IMR-90 (cell line): ENCODE measurements at regions not wholly inside any gene's neighbourhood (a gene's known extent, or its start where the extent isn't known, plus 50 kb on each side); places are given as distances from the start of the nearest gene placed in this dataset.

ENCODE experiments used
- CEBPB ChIP-seq: IDR thresholded peaks from 2 replicates; pipeline ENCODE4 v1.6.1; 2012; ENCODE audit warnings: low read depth, low read length, improper control_type of control experiment
- CTCF ChIP-seq: conservative IDR thresholded peaks from 2 replicates; pipeline ENCODE4 v1.5.1; 2012; ENCODE audit warnings: mild to moderate bottlenecking, low read depth, low read length, improper control_type of control experiment
- MAFK ChIP-seq: IDR thresholded peaks from 2 replicates; pipeline ENCODE4 v1.6.1; 2012; ENCODE audit warnings: low read depth, low read length, improper control_type of control experiment
- MXI1 ChIP-seq: IDR thresholded peaks from 2 replicates; pipeline ENCODE4 v1.6.1; 2012; ENCODE audit warnings: low read depth, mild to moderate bottlenecking, low read length, moderate library complexity, borderline replicate concordance
- POLR2A ChIP-seq: IDR thresholded peaks from 2 replicates; pipeline ENCODE4 v1.6.1; 2012; ENCODE audit warnings: mild to moderate bottlenecking, low read depth, low read length
- RAD21 ChIP-seq: IDR thresholded peaks from 2 replicates; pipeline ENCODE4 v1.6.1; 2012; ENCODE audit warnings: low read length, improper control_type of control experiment
- RCOR1 ChIP-seq: IDR thresholded peaks from 2 replicates; pipeline ENCODE4 v1.6.1; 2012; ENCODE audit warnings: mild to moderate bottlenecking, low read length, improper control_type of control experiment; ENCODE audit not compliant: insufficient replicate concordance
- TF ChIP-seq, protein P1 (sequence below): fragments of 150-350 bp; IDR thresholded peaks from 2 replicates; pipeline ENCODE4 v1.6.1; 2017; ENCODE audit warnings: mild to moderate bottlenecking, antibody characterized with exemption, low read length, low read depth

DNA sequence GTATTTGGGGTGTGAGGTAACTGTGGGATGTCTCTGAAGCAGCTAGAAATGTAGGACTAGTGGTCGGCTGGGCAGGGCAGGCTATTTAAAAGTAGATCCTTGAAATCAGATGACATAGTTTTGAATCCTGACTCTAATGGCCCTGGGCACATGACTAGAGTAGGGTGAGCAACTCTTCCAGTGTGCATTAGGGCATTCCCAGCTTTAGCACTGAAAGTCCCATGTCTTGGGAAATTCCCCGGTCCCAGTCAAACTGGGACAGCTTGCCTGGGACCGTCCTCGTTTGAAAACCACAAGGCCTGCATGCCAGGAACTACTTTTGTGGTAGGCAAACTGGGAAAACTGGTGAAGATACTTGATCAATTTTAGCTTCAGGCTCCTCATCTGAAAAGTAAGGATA is 255.3 kb downstream of the PTEN start:
- TF ChIP-seq CTCF, result no peak
- TF ChIP-seq RAD21, result no peak
- TF ChIP-seq MXI1, result no peak
- TF ChIP-seq MAFK, result no peak
- TF ChIP-seq POLR2A, result no peak
- TF ChIP-seq, protein P1, sequence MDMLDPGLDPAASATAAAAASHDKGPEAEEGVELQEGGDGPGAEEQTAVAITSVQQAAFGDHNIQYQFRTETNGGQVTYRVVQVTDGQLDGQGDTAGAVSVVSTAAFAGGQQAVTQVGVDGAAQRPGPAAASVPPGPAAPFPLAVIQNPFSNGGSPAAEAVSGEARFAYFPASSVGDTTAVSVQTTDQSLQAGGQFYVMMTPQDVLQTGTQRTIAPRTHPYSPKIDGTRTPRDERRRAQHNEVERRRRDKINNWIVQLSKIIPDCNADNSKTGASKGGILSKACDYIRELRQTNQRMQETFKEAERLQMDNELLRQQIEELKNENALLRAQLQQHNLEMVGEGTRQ, result no peak
- no peak for TF ChIP-seq RCOR1
- TF ChIP-seq CEBPB, result no peak
